BJ (cell line): ENCODE measurements at regions not wholly inside any gene's neighbourhood (a gene's known extent, or its start where the extent isn't known, plus 50 kb on each side); places are given as distances from the start of the nearest gene placed in this dataset.

Source experiments
- CTCF ChIA-PET: fragments of 350-600 bp; formaldehyde crosslinking; extraction: SDS; loops from one replicate; lab custom pipeline; 2021; ENCODE audit warnings: antibody characterized with exemption, inconsistent platforms; lab: Yijun Ruan, JAX
- POLR2A ChIA-PET: fragments of 300-600 bp; sonication (Branson Sonifier 250); formaldehyde crosslinking; extraction: SDS; loops from one replicate; lab custom pipeline; 2021; ENCODE audit warnings: antibody characterized with exemption; lab: Charles Lee
- DNase-seq: peaks from one replicate; pipeline ENCODE4 v3.0.0-alpha.2; 2011; ENCODE audit warnings: low read depth
- H3K27me3 ChIP-seq: 2 replicates; pipeline ENCODE4 v1.6.0; 2011; ENCODE audit warnings: low read length; ENCODE audit not compliant: control insufficient read depth, insufficient read depth
- H3K36me3 ChIP-seq: 2 replicates; pipeline ENCODE4 v1.5.1; 2011; ENCODE audit warnings: low read length; ENCODE audit not compliant: control insufficient read depth, insufficient read depth
- H3K4me3 ChIP-seq: 2 replicates; pipeline ENCODE4 v1.5.1; 2011; ENCODE audit warnings: low read depth, mild to moderate bottlenecking, control low read depth, low read length
- CTCF ChIP-seq: IDR thresholded peaks from 2 replicates; pipeline ENCODE4 v1.5.1; 2011; ENCODE audit warnings: low read depth, mild to moderate bottlenecking, control low read depth, inconsistent platforms, low read length, moderate library complexity; ENCODE audit not compliant: insufficient read depth

- H3K36me3 ChIP-seq = no peaks in the 10 kb centered on the region
- ChIA-PET CTCF (interaction anchor here (1.0 kb wide), 1 partner anchor 28 kb away, joined by 3 read pairs; no protein-coding TSS in a partner anchor), POLR2A (no interaction called here)
- DNase-seq = peak; percentile 67
- no peak for TF ChIP-seq CTCF
- H3K27me3 ChIP-seq = no peaks in the 10 kb centered on the region
- no peak overlapping the region for H3K4me3 ChIP-seq
Observed at GRCh38 chr9:16282216-16282615, 588.3 kb downstream of the BNC2 start.

GRCh38 chr9:16282718-16283117 is 587.8 kb downstream of the BNC2 start:
- POLR2A ChIA-PET = no interaction called here
- CTCF ChIA-PET = interaction anchor here (1.0 kb wide), 1 partner anchor 28 kb away, joined by 3 read pairs; no protein-coding TSS in a partner anchor

GRCh38 chr9:16286160-16286559 is 584.3 kb downstream of the BNC2 start:
- CTCF ChIA-PET = interaction anchor here (0.5 kb wide), 1 partner anchor 95 kb away, joined by 3 read pairs; no protein-coding TSS in a partner anchor
- Histone ChIP-seq H3K27me3 (no peaks in the 10 kb centered on the region), H3K4me3 (no peak overlapping the region), H3K36me3 (no peaks in the 10 kb centered on the region)
- DNase-seq = no peak
- POLR2A ChIA-PET = interaction anchor here (0.8 kb wide), 1 partner anchor 58 kb away, joined by 4 read pairs; no protein-coding TSS in a partner anchor
- TF ChIP-seq CTCF = no peak

More at GRCh38 chr9:16282718-16283117, 587.8 kb downstream of the BNC2 start:
- DNase-seq = no peak
- no peak for TF ChIP-seq CTCF
- H3K4me3 ChIP-seq = no peak overlapping the region
- no peaks in the 10 kb centered on the region for H3K27me3 ChIP-seq
- no peaks in the 10 kb centered on the region for H3K36me3 ChIP-seq

GRCh38 chr9:16289639-16290038 is 580.8 kb downstream of the BNC2 start:
- POLR2A ChIA-PET = no interaction called here
- DNase-seq = no peak
- TF ChIP-seq CTCF = no peak
- Histone ChIP-seq H3K27me3 (no peaks in the 10 kb centered on the region), H3K4me3 (no peak overlapping the region), H3K36me3 (no peaks in the 10 kb centered on the region)
- CTCF ChIA-PET = interaction anchor here (0.7 to 1.6 kb wide), 3 partner anchors 10 to 12 kb away, joined by 3 to 4 read pairs (median 3); no protein-coding TSS in a partner anchor

- CTCF ChIA-PET = interaction anchor here (0.7 to 1.6 kb wide), 3 partner anchors 10 to 11 kb away, joined by 3 to 4 read pairs (median 3); no protein-coding TSS in a partner anchor
- POLR2A ChIA-PET = no interaction called here
- Histone ChIP-seq H3K4me3 (no peak overlapping the region), H3K36me3 (no peaks in the 10 kb centered on the region), H3K27me3 (no peaks in the 10 kb centered on the region)
- TF ChIP-seq CTCF = no peak
- DNase-seq = no peak
Observed at GRCh38 chr9:16290169-16290568, 580.3 kb downstream of the BNC2 start.
